Tibial nerve (tissue), 4 donors: ENCODE measurements at regions not wholly inside any gene's neighbourhood (a gene's known extent, or its start where the extent isn't known, plus 50 kb on each side); places are given as distances from the start of the nearest gene placed in this dataset.
"Not testable (repeated sequence)": the region's sequence is repeated elsewhere in the genome, so short reads cannot be mapped to it uniquely, and the experiment has no call there.

Experiments used
- DNase-seq, 2 donors: peaks; one replicate each; pipeline ENCODE4 v3.0.0-alpha.2; 2019; ENCODE audit warnings: low spot score in 2 of 2
- H3K27ac ChIP-seq, 4 donors: fragments of 200-600 bp; sonication (generic) in 3 of 4; one replicate each; pipeline ENCODE4 v1.5.1; 2017 to 2019; ENCODE audit warnings: mild to moderate bottlenecking in 1 of 4
- H3K27me3 ChIP-seq, 2 donors: fragments of 200-600 bp; sonication (generic) in 1 of 2; one replicate each; pipeline versions ENCODE4 v1.5.1 to v1.6.0; 2017 to 2019
- H3K36me3 ChIP-seq, 3 donors: fragments of 200-600 bp; sonication (generic); one replicate each; pipeline ENCODE4 v1.5.1; 2018 to 2019
- H3K4me1 ChIP-seq, 4 donors: fragments of 200-600 bp; sonication (generic) in 3 of 4; one replicate each; pipeline ENCODE4 v1.5.1; 2017 to 2019
- H3K4me3 ChIP-seq, 4 donors: fragments of 200-600 bp; sonication (generic) in 3 of 4; one replicate each; pipeline ENCODE4 v1.5.1; 2017 to 2019; ENCODE audit warnings: mild to moderate bottlenecking in 1 of 4, moderate library complexity in 1 of 4
- H3K9me3 ChIP-seq, 4 donors: fragments of 200-600 bp; sonication (generic) in 3 of 4; one replicate each; pipeline ENCODE4 v1.5.1; 2017 to 2019
- CTCF ChIP-seq, 5 experiments: fragments of 200-600 bp in 3 of 5; fragments of 450-650 bp in 2 of 5; sonication (generic) in 3 of 5; IDR thresholded peaks; one replicate each; pipeline ENCODE4 v1.5.1; 2016 to 2019; ENCODE audit warnings: antibody characterized with exemption in 5 of 5, mild to moderate bottlenecking in 3 of 5, moderate library complexity in 2 of 5
- EP300 ChIP-seq, 2 donors: sonication (generic); formaldehyde crosslinking; IDR thresholded peaks; one replicate each; pipeline ENCODE4 v1.6.1; 2017; ENCODE audit warnings: antibody characterized with exemption in 2 of 2, mild to moderate bottlenecking in 1 of 2
- POLR2A ChIP-seq, 2 donors: fragments of 450-650 bp; IDR thresholded peaks; one replicate each; pipeline ENCODE4 v1.6.1; 2017; ENCODE audit warnings: antibody characterized with exemption in 2 of 2, mild to moderate bottlenecking in 2 of 2, moderate library complexity in 2 of 2
- WGBS, 2 donors: methylation state at CpG; one replicate each; pipeline ENCODE4 v1.1.5; 2018; 5-methylcytosine and 5-hydroxymethylcytosine counted together

- no peak overlapping the region for H3K4me3 ChIP-seq
Measured at GRCh38 chr5:74514888-74515551, 125.5 kb downstream of the ENC1 start.

GRCh38 chr5:74511770-74512169 is 128.8 kb downstream of the ENC1 start:
- not testable (repeated sequence) for H3K4me1 ChIP-seq, H3K4me3 ChIP-seq, H3K27ac ChIP-seq, H3K9me3 ChIP-seq, DNase-seq, H3K36me3 ChIP-seq, H3K27me3 ChIP-seq
- 100% methylated on average over 2 of the region's 2 CpGs for WGBS, 2 donors

More at GRCh38 chr5:74514888-74515551, 125.5 kb downstream of the ENC1 start:
- TF ChIP-seq EP300 (IDR thresholded peaks at IDR 0.05) (no peak), POLR2A (IDR thresholded peaks at IDR 0.05) (no peak), CTCF (IDR thresholded peaks at IDR 0.05) (no peak)
- no peak for DNase-seq
- no peaks in the 10 kb centered on the region for H3K27me3 ChIP-seq
- H3K4me1 ChIP-seq, result peaks cover 0 to 15% (median 0%) of the 10 kb centered on the region in 4 donors
- H3K36me3 ChIP-seq, result no peaks in the 10 kb centered on the region
- 53 to 57% methylated on average over 4 of the region's 4 CpGs for WGBS, 2 donors
- H3K9me3 ChIP-seq, result no peaks in the 10 kb centered on the region
- no peak overlapping the region for H3K27ac ChIP-seq

GRCh38 chr5:74510476-74511075 is 130.0 kb downstream of the ENC1 start:
- WGBS, 2 donors, result 93 to 97% methylated on average over 1 of the region's 1 CpG
- Histone ChIP-seq H3K27me3 (no peaks in the 10 kb centered on the region), H3K27ac (no peak overlapping the region), H3K4me1 (peaks cover 0 to 4% (median 0%) of the 10 kb centered on the region in 4 donors), H3K9me3 (no peaks in the 10 kb centered on the region), H3K4me3 (no peak overlapping the region), H3K36me3 (no peaks in the 10 kb centered on the region)
- TF ChIP-seq POLR2A (IDR thresholded peaks at IDR 0.05), result no peak
- no peak for TF ChIP-seq CTCF (IDR thresholded peaks at IDR 0.05)
- TF ChIP-seq EP300 (IDR thresholded peaks at IDR 0.05), result no peak
- DNase-seq, result no peak

- no peak for DNase-seq
- no peak overlapping the region for H3K27ac ChIP-seq
- H3K4me1 ChIP-seq, result no peaks in the 10 kb centered on the region
- H3K36me3 ChIP-seq, result no peaks in the 10 kb centered on the region
- H3K4me3 ChIP-seq, result no peak overlapping the region
- H3K9me3 ChIP-seq, result no peaks in the 10 kb centered on the region
- TF ChIP-seq POLR2A (IDR thresholded peaks at IDR 0.05) (no peak), EP300 (IDR thresholded peaks at IDR 0.05) (no peak), CTCF (IDR thresholded peaks at IDR 0.05) (no peak)
- WGBS, 2 donors, result 73 to 74% methylated on average over 6 of the region's 6 CpGs
- no peaks in the 10 kb centered on the region for H3K27me3 ChIP-seq
Measured at GRCh38 chr5:74507370-74508005, 133.0 kb downstream of the ENC1 start.

DNA sequence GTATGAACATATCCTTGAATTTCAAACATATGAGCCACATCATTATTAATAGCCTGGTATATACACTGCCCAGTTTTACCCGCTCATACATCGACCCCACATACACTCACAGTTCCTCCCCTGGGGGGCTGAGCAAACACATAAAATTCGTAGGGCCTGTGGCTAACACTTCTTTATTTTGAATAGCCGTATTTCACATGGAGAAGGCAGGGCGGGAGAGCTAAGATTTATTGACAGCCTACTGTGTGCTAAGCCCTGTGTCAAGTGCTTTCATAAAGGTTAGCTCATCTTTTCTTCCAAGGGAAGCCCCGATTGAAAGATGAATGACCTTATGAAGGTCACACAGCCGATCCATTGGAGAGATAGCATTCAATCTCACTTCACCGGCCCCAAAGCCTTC is 134.4 kb downstream of the ENC1 start:
- DNase-seq, result no peak
- WGBS, 2 donors, result 78 to 81% methylated on average over 8 of the region's 8 CpGs
- Histone ChIP-seq H3K4me3 (no peak overlapping the region), H3K9me3 (no peaks in the 10 kb centered on the region), H3K4me1 (no peaks in the 10 kb centered on the region), H3K27ac (no peak overlapping the region), H3K36me3 (no peaks in the 10 kb centered on the region), H3K27me3 (no peaks in the 10 kb centered on the region)
- TF ChIP-seq POLR2A (IDR thresholded peaks at IDR 0.05) (no peak), EP300 (IDR thresholded peaks at IDR 0.05) (no peak), CTCF (IDR thresholded peaks at IDR 0.05) (no peak)
